SU-DHL-6 (cell line): ENCODE measurements at regions not wholly inside any gene's neighbourhood (a gene's known extent, or its start where the extent isn't known, plus 50 kb on each side); places are given as distances from the start of the nearest gene placed in this dataset.

Experiments
- H2AFZ ChIP-seq: fragments of 200-600 bp; sonication (generic); 2 replicates; pipeline ENCODE4 v1.6.1; 2014; ENCODE audit warnings: low read depth, mild to moderate bottlenecking, moderate library complexity, mixed read lengths, antibody characterized with exemption, low read length; ENCODE audit not compliant: severe bottlenecking
- H3F3A ChIP-seq: fragments of 200-600 bp; shearing (Covaris generic); 2 replicates; pipeline ENCODE4 v1.6.0; 2016; ENCODE audit warnings: antibody characterized with exemption, mild to moderate bottlenecking; ENCODE audit not compliant: insufficient read depth
- H3K27ac ChIP-seq: fragments of 200-600 bp; sonication (generic); 2 replicates; pipeline ENCODE4 v1.5.1; 2016; ENCODE audit warnings: low read depth, mild to moderate bottlenecking, low read length, moderate library complexity, mixed read lengths
- H3K27me3 ChIP-seq: fragments of 200-600 bp; sonication (generic), shearing (Covaris generic); 2 replicates; pipeline ENCODE4 v1.6.0; 2014; ENCODE audit warnings: mild to moderate bottlenecking, low read length
- H3K36me3 ChIP-seq: fragments of 200-600 bp; sonication (generic); 2 replicates; pipeline ENCODE4 v1.6.1; 2014; ENCODE audit warnings: mild to moderate bottlenecking, low read length, mixed read lengths
- H3K4me2 ChIP-seq: fragments of 300-600, 200-600 bp; shearing (Covaris generic), sonication (generic); 2 replicates; pipeline ENCODE4 v1.6.0; 2014; ENCODE audit warnings: low read length, low read depth, mild to moderate bottlenecking; ENCODE audit not compliant: poor library complexity, severe bottlenecking
- H3K4me3 ChIP-seq: fragments of 200-600 bp; sonication (generic); 2 replicates; pipeline ENCODE4 v1.5.1; 2014; ENCODE audit warnings: antibody characterized with exemption, low read length, mild to moderate bottlenecking, mixed read lengths; ENCODE audit not compliant: insufficient read depth, poor library complexity, severe bottlenecking
- H3K79me2 ChIP-seq: fragments of 200-600 bp; sonication (generic); 2 replicates; pipeline ENCODE4 v1.6.1; 2014; ENCODE audit warnings: mild to moderate bottlenecking, low read length, moderate library complexity; ENCODE audit not compliant: insufficient read depth
- H3K9ac ChIP-seq: fragments of 200-600 bp; sonication (generic); 2 replicates; pipeline ENCODE4 v1.7.0; 2014; ENCODE audit warnings: mild to moderate bottlenecking, low read length
- H3K9me2 ChIP-seq: fragments of 200-600 bp; sonication (generic); replicated peaks from 2 replicates; pipeline ENCODE4 v1.6.1; 2014; ENCODE audit warnings: low read length; ENCODE audit not compliant: insufficient read depth
- H3K9me3 ChIP-seq: fragments of 200-600 bp; sonication (generic); 2 replicates; pipeline ENCODE4 v1.6.1; 2014; ENCODE audit warnings: low read length, mixed read lengths; ENCODE audit not compliant: insufficient read depth
- H4K20me1 ChIP-seq: fragments of 200-600 bp; sonication (generic); 2 replicates; pipeline ENCODE4 v1.6.1; 2014; ENCODE audit warnings: low read depth, mild to moderate bottlenecking, antibody characterized with exemption, low read length, moderate library complexity, mixed read lengths
- CTCF ChIP-seq: fragments of 200-600 bp; sonication (generic); IDR thresholded peaks from one replicate; pipeline ENCODE4 v1.5.1; 2017; ENCODE audit warnings: antibody characterized with exemption, mild to moderate bottlenecking, low read length, moderate library complexity; ENCODE audit not compliant: insufficient read depth, poor library complexity, severe bottlenecking
- EZH2phosphoT487 ChIP-seq: fragments of 200-600 bp; sonication (generic), shearing (Covaris generic); conservative IDR thresholded peaks from 2 replicates; pipeline ENCODE4 v1.6.1; 2018; ENCODE audit warnings: mild to moderate bottlenecking, antibody characterized with exemption, low read length, moderate library complexity, mixed read lengths

DNA sequence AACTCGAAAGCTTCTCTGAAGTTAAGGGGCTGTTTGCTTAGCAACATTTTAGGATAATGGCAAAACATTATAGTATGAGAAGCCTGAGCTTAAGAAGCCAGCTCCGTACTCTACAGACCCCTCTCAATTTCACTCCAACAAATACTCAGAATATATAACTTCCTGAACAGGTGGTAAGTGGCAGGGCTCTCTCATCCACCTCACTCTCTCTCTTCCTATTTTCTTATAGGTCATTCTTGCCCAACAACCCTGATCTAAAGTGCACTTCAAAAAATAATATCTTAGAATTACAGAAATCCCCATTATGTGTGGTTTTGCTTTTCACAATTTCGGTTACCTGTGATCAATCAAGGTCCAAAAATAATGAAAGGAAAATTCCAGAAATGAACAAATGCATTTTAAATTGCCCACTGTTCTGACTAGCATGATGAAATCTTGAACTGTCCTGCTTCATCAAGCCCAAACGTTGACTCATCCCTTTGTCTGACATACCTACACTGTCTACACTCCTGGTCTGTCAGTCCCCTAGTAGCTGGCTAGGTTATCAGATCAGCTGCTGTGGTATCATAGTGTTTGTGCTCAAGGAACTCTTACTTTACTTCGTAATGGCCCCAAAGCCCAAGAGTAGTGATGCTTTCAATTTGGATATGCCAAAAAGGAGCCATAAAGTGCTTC lies 122.8 kb upstream of the COL5A2 start:
- Histone ChIP-seq H3K4me2 (no peak overlapping the region), H3K9ac (no peak overlapping the region), H3K9me2 (no peaks in the 10 kb centered on the region), H3K4me3 (no peak overlapping the region), H3K27ac (no peak overlapping the region), H3K36me3 (no peaks in the 10 kb centered on the region), H2AFZ (no peak overlapping the region), H3K79me2 (no peaks in the 10 kb centered on the region), H3K27me3 (no peaks in the 10 kb centered on the region), H4K20me1 (no peaks in the 10 kb centered on the region), H3K9me3 (no peaks in the 10 kb centered on the region), H3F3A (no peaks in the 10 kb centered on the region)
- TF ChIP-seq EZH2phosphoT487 (no peak), CTCF (no peak)

DNA sequence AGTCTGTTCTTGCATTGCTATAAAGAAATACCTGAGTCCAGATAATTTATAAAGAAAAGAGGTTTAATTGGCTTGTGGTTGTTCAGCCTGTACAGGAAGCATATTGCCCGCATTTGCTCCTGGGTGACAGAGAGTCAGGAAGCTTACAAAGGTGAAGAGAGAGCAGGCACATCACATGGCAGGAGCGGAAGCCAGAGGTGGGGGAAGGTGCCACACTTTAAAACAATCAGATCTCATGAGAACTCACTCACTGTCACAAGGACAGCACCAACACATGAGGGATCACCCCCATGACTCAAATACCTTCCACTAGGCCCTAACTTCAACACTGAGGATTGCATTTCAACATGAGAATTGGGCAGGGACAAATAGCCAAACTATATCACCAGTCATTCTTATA lies 124.8 kb upstream of the COL5A2 start:
- H3K9me2 ChIP-seq: no peaks in the 10 kb centered on the region
- no peaks in the 10 kb centered on the region for H3K36me3 ChIP-seq
- H4K20me1 ChIP-seq: no peaks in the 10 kb centered on the region
- no peak for TF ChIP-seq CTCF
- no peak for TF ChIP-seq EZH2phosphoT487
- no peak overlapping the region for H3K4me3 ChIP-seq
- H3K27ac ChIP-seq: no peak overlapping the region
- no peak overlapping the region for H3K4me2 ChIP-seq
- no peaks in the 10 kb centered on the region for H3K27me3 ChIP-seq
- no peak overlapping the region for H3K9ac ChIP-seq
- H3F3A ChIP-seq: no peaks in the 10 kb centered on the region
- H2AFZ ChIP-seq: no peak overlapping the region
- no peaks in the 10 kb centered on the region for H3K79me2 ChIP-seq
- no peaks in the 10 kb centered on the region for H3K9me3 ChIP-seq

GRCh38 chr2:189305291-189305943 lies 125.9 kb upstream of the COL5A2 start:
- Histone ChIP-seq H3K79me2 (no peaks in the 10 kb centered on the region), H2AFZ (no peak overlapping the region), H4K20me1 (no peaks in the 10 kb centered on the region), H3K9me3 (no peaks in the 10 kb centered on the region), H3K27me3 (no peaks in the 10 kb centered on the region), H3F3A (no peaks in the 10 kb centered on the region), H3K4me2 (no peak overlapping the region), H3K9ac (no peak overlapping the region), H3K9me2 (no peaks in the 10 kb centered on the region), H3K36me3 (no peaks in the 10 kb centered on the region), H3K27ac (no peak overlapping the region), H3K4me3 (no peak overlapping the region)
- TF ChIP-seq EZH2phosphoT487 (no peak), CTCF (no peak)
